ENCODE measurements at regions not wholly inside any gene's neighbourhood (a gene's known extent, or its start where the extent isn't known, plus 50 kb on each side); places are given as distances from the start of the nearest gene placed in this dataset.

DNA sequence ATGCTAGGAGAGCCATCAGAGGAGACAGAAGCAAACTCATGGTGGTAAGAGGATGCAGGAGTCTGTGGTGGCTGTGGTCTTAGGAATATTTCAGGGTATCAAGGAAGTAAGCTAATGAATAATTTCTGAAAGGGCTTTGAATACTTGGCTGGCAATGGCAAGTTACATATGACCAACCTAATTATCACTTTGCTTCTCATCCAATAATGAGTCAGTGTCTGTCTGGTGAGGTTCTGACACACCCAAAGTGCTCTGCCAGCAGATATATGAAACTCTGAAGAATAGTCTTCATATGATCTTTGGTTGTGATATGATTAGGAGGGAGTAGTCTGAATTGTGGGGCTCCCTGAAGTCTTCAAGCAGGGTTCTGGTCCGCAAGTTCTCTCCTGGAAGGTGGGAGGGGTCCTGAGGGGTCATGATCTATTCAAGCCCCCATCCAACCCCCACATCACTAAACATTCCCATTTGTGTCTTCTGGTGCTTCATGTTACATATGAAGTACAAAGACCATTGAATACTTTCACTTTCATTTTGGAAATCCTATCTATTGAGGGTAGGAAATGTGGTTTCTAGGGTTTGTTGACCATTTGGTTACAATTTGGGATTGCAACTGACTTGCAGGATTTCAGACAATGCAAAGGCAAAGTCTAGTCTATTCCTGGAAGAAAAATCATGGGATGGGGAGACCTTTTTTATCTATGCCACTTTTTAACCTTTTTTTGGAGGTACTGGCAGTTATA is 199.9 kb upstream of the CDKN2B start:
- TF ChIP-seq, protein P1, sequence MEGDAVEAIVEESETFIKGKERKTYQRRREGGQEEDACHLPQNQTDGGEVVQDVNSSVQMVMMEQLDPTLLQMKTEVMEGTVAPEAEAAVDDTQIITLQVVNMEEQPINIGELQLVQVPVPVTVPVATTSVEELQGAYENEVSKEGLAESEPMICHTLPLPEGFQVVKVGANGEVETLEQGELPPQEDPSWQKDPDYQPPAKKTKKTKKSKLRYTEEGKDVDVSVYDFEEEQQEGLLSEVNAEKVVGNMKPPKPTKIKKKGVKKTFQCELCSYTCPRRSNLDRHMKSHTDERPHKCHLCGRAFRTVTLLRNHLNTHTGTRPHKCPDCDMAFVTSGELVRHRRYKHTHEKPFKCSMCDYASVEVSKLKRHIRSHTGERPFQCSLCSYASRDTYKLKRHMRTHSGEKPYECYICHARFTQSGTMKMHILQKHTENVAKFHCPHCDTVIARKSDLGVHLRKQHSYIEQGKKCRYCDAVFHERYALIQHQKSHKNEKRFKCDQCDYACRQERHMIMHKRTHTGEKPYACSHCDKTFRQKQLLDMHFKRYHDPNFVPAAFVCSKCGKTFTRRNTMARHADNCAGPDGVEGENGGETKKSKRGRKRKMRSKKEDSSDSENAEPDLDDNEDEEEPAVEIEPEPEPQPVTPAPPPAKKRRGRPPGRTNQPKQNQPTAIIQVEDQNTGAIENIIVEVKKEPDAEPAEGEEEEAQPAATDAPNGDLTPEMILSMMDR (IDR thresholded peaks at IDR 0.05), result no peak
- TF ChIP-seq POLR2A (IDR thresholded peaks at IDR 0.05), result no peak

Measured in body of pancreas (tissue), 4 donors.